BJ (cell line): ENCODE measurements at regions not wholly inside any gene's neighbourhood (a gene's known extent, or its start where the extent isn't known, plus 50 kb on each side); places are given as distances from the start of the nearest gene placed in this dataset.

Experiments used
- CTCF ChIA-PET: fragments of 350-600 bp; formaldehyde crosslinking; extraction: SDS; loops from one replicate; lab custom pipeline; 2021; ENCODE audit warnings: antibody characterized with exemption, inconsistent platforms; lab: Yijun Ruan, JAX
- POLR2A ChIA-PET: fragments of 300-600 bp; sonication (Branson Sonifier 250); formaldehyde crosslinking; extraction: SDS; loops from one replicate; lab custom pipeline; 2021; ENCODE audit warnings: antibody characterized with exemption; lab: Charles Lee
- DNase-seq: peaks from one replicate; pipeline ENCODE4 v3.0.0-alpha.2; 2011; ENCODE audit warnings: low read depth
- H3K27me3 ChIP-seq: 2 replicates; pipeline ENCODE4 v1.6.0; 2011; ENCODE audit warnings: low read length; ENCODE audit not compliant: control insufficient read depth, insufficient read depth
- H3K36me3 ChIP-seq: 2 replicates; pipeline ENCODE4 v1.5.1; 2011; ENCODE audit warnings: low read length; ENCODE audit not compliant: control insufficient read depth, insufficient read depth
- H3K4me3 ChIP-seq: 2 replicates; pipeline ENCODE4 v1.5.1; 2011; ENCODE audit warnings: low read depth, mild to moderate bottlenecking, control low read depth, low read length
- TF ChIP-seq, protein P1 (sequence below): IDR thresholded peaks from 2 replicates; pipeline ENCODE4 v1.5.1; 2011; ENCODE audit warnings: low read depth, mild to moderate bottlenecking, control low read depth, inconsistent platforms, low read length, moderate library complexity; ENCODE audit not compliant: insufficient read depth

DNA sequence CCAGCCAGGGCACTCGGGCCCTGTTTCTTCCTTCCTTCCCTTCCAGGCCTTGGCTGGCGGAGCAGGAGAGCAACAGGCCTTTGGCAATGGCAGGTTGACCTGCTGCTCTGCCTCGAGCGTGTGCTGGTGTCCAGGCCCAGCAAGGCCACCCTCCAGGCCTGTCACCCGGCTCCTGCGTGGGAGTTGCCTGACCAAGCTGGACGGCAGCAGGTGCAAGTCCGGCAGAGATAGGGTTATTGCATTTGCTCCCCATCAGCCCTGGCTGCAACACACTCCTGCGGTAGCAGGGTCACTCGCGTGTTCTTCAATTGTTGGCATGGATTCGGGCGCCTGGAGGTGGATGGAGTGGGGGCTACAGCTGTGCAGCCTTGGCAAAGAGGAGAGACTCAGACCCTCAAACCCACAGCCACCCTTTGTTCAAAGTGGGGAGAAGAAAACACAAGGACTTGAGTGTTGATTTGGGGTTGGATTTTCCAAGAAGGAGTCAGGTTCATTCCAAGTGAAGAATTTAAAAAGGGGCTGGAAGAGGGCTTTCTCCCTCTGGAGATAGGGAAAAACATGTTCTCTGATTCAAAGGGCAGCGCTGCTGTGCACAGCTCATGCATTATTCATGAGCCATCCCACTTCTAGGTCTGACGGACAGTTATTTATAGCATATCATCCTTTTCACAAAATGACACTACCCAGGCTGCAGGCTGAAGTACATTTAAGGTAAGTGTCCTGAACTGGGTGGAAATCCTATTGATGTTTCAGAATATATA is 64.2 kb upstream of the PITRM1 start:
- TF ChIP-seq, protein P1, sequence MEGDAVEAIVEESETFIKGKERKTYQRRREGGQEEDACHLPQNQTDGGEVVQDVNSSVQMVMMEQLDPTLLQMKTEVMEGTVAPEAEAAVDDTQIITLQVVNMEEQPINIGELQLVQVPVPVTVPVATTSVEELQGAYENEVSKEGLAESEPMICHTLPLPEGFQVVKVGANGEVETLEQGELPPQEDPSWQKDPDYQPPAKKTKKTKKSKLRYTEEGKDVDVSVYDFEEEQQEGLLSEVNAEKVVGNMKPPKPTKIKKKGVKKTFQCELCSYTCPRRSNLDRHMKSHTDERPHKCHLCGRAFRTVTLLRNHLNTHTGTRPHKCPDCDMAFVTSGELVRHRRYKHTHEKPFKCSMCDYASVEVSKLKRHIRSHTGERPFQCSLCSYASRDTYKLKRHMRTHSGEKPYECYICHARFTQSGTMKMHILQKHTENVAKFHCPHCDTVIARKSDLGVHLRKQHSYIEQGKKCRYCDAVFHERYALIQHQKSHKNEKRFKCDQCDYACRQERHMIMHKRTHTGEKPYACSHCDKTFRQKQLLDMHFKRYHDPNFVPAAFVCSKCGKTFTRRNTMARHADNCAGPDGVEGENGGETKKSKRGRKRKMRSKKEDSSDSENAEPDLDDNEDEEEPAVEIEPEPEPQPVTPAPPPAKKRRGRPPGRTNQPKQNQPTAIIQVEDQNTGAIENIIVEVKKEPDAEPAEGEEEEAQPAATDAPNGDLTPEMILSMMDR: no peak
- H3K27me3 ChIP-seq: no peaks in the 10 kb centered on the region; the same call in 1 of the 2 replicates
- H3K36me3 ChIP-seq: no peaks in the 10 kb centered on the region
- POLR2A ChIA-PET: no interaction called here
- CTCF ChIA-PET: no interaction called here
- no peak overlapping the region for H3K4me3 ChIP-seq
- DNase-seq: no peak

DNA sequence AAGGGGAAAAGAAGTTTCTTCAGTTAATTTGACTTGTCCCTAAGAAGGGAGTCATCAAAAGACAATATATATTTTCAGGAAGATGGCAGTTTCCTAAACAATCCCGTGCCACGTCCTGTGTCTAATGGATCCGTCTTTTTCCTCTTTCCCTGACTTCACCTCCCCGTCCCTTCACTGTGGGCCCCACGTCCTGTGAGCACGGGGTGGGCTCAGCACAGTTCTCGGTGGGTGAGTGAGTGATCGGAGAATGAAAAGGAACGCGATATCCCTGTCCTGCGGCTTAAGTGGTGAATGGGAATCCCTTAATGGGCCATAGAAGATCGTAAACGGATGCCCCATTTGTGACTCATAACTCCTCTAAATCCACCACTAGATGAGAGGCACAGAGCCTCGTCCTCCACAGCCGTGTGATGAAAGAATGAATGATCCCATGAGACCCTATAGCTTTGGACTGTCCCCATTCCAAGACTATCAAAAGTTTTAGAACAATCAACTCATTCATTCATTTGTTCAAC is 63.5 kb upstream of the PITRM1 start:
- ChIA-PET CTCF (interaction anchor here (0.7 kb wide), 1 partner anchor 1531 kb away, joined by 3 read pairs; no protein-coding TSS in a partner anchor), POLR2A (no interaction called here)
- TF ChIP-seq, protein P1: no peak
- Histone ChIP-seq H3K27me3 (no peaks in the 10 kb centered on the region; the same call in 1 of the 2 replicates), H3K36me3 (no peaks in the 10 kb centered on the region), H3K4me3 (no peak overlapping the region)
- no peak for DNase-seq

DNA sequence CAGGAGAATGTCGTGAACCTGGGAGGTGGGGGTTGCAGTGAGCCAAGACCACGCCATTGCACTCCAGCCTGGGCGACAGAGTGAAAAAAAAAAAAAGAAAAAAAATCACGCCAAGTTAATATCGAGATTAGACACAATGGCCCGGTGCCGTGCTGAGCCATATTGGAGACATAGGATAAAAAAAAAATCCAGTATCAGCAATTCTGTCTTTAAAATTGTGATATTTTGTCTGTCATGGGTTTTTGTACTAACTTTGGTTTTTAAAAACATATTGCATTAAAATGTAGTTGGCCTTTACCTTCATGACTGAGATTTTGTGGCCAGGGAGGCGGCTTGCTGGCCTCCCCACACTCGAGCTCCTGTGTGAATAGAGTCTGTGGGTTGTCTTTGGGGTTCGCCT is 62.8 kb upstream of the PITRM1 start:
- TF ChIP-seq, protein P1: no peak
- CTCF ChIA-PET: interaction anchor here (0.7 kb wide), 1 partner anchor 1531 kb away, joined by 3 read pairs; no protein-coding TSS in a partner anchor
- Histone ChIP-seq H3K36me3 (no peaks in the 10 kb centered on the region), H3K27me3 (no peaks in the 10 kb centered on the region), H3K4me3 (no peak overlapping the region)
- POLR2A ChIA-PET: no interaction called here
- DNase-seq: no peak

DNA sequence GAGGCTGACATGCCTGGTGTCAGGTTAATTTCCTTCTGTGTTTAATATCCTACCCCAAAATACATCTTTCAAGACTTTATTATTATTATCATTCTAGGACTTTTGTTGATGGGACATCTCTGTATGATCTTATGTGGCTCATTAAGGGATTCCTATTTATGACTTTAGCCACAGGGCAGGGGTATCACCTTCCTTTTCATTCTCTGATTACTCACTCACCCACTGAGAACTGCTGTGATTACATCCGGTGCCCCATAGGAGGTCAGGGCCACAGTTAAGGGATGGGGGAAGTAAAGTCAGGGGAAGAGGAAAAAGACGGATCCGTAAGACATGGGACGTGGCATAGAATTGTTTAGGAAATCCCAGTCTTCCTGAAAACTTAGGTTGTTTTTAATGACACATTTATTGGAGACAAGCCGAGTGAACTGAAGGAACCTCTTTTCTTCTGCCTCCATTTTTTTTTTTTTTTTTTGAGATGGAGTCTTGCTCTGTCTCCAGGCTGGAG is 61.0 kb upstream of the PITRM1 start:
- no peaks in the 10 kb centered on the region for H3K36me3 ChIP-seq
- DNase-seq: no peak
- H3K27me3 ChIP-seq: peaks cover 4% of the 10 kb centered on the region; the same call in 1 of the 2 replicates
- POLR2A ChIA-PET: no interaction called here
- TF ChIP-seq, protein P1: no peak
- H3K4me3 ChIP-seq: no peak overlapping the region
- CTCF ChIA-PET: interaction anchor here (0.6 kb wide), 1 partner anchor 1083 kb away, joined by 3 read pairs; no protein-coding TSS in a partner anchor

GRCh38 chr10:3231951-3232730 is 59.6 kb upstream of the PITRM1 start:
- TF ChIP-seq, protein P1: peak; percentile 34
- ChIA-PET CTCF (no interaction called here), POLR2A (no interaction called here)
- Histone ChIP-seq H3K4me3 (no peak overlapping the region), H3K36me3 (no peaks in the 10 kb centered on the region), H3K27me3 (peaks cover 4% of the 10 kb centered on the region; the same call in 1 of the 2 replicates)
- DNase-seq: no peak
